Tibial nerve (tissue), 4 donors: ENCODE measurements at regions not wholly inside any gene's neighbourhood (a gene's known extent, or its start where the extent isn't known, plus 50 kb on each side); places are given as distances from the start of the nearest gene placed in this dataset.

ENCODE experiments used
- EP300 ChIP-seq, 2 donors: sonication (generic); formaldehyde crosslinking; IDR thresholded peaks; one replicate each; pipeline ENCODE4 v1.6.1; 2017; ENCODE audit warnings: antibody characterized with exemption in 2 of 2, mild to moderate bottlenecking in 1 of 2
- POLR2A ChIP-seq, 2 donors: fragments of 450-650 bp; IDR thresholded peaks; one replicate each; pipeline ENCODE4 v1.6.1; 2017; ENCODE audit warnings: antibody characterized with exemption in 2 of 2, mild to moderate bottlenecking in 2 of 2, moderate library complexity in 2 of 2
- TF ChIP-seq, protein P1 (sequence below), 5 experiments: fragments of 200-600 bp in 3 of 5; fragments of 450-650 bp in 2 of 5; sonication (generic) in 3 of 5; IDR thresholded peaks; one replicate each; pipeline ENCODE4 v1.5.1; 2016 to 2019; ENCODE audit warnings: antibody characterized with exemption in 5 of 5, mild to moderate bottlenecking in 3 of 5, moderate library complexity in 2 of 5

DNA sequence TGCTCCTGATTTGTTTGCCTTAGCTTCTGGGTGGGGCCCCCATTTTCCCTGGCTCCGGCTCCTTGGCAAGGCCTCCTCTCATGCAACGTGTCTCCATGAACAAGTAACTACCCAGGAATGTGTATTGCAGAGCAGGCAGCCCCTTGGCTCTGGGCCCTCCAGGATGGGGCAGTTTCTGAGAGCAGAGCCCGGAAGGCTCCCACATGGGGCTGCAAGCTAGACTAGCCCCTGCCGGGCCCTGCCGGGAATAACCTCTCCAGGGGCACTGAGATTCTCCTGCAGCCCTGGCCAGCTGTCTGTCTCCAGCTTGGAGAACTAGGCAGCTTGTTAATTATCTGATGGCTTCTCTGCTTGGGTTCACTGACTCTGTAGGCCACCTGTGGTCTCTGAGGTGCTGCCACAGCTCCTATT, 184.0 kb upstream of the INHBA start:
- TF ChIP-seq, protein P1, sequence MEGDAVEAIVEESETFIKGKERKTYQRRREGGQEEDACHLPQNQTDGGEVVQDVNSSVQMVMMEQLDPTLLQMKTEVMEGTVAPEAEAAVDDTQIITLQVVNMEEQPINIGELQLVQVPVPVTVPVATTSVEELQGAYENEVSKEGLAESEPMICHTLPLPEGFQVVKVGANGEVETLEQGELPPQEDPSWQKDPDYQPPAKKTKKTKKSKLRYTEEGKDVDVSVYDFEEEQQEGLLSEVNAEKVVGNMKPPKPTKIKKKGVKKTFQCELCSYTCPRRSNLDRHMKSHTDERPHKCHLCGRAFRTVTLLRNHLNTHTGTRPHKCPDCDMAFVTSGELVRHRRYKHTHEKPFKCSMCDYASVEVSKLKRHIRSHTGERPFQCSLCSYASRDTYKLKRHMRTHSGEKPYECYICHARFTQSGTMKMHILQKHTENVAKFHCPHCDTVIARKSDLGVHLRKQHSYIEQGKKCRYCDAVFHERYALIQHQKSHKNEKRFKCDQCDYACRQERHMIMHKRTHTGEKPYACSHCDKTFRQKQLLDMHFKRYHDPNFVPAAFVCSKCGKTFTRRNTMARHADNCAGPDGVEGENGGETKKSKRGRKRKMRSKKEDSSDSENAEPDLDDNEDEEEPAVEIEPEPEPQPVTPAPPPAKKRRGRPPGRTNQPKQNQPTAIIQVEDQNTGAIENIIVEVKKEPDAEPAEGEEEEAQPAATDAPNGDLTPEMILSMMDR (IDR thresholded peaks at IDR 0.05), result no peak
- TF ChIP-seq POLR2A (IDR thresholded peaks at IDR 0.05) (no peak), EP300 (IDR thresholded peaks at IDR 0.05) (peak in 1 of 2 donors; percentile 11)
